Activated CD8-positive, alpha-beta memory T cell treated with anti-CD3 and anti-CD28 coated beads, Interleukin-2, amount 50 U/mL, for 24 hours (primary cell): ENCODE measurements at regions not wholly inside any gene's neighbourhood (a gene's known extent, or its start where the extent isn't known, plus 50 kb on each side); places are given as distances from the start of the nearest gene placed in this dataset.

Experiments used
- DNase-seq: peaks from one replicate; pipeline ENCODE4 v3.0.0-alpha.2; 2020; ENCODE audit errors: extremely low read depth

DNA sequence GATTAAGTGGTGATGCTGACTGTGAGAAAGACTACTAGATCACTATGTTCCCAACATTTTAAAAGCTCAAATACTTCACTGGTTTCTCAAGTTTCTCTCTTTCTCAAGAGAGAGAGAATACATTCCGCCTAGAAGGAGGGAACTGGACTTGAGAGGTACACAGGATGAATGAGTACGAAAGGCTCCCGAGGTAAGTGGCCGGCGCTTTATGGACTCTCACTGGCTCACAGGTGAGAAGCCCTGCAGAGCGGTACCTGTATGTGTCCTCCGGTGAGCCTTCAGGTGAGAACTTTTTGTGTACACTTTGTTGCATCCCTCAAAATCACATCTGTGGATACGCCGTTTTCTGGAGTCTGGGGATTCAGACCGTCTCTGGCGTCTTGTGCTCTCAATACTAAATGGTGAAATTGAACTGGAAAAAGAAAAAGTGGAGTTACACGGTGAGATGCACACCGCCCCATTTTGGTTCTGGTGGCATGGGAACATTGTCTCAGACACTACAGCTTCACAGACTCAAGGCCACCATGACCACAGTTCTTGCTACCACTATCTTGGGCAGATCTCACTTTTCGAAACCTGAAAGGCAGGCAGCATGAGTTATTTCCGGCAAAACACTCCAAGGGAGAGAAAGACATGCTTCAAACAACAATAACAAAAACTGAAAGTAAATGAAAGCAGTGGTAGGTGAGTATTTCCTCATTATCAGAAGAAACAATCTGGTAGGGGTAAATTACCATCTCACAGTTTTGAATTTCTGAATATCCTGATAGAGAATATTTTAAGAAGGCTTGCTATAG is 418.9 kb downstream of the KLF12 start:
- DNase-seq = peak; percentile 32

DNA sequence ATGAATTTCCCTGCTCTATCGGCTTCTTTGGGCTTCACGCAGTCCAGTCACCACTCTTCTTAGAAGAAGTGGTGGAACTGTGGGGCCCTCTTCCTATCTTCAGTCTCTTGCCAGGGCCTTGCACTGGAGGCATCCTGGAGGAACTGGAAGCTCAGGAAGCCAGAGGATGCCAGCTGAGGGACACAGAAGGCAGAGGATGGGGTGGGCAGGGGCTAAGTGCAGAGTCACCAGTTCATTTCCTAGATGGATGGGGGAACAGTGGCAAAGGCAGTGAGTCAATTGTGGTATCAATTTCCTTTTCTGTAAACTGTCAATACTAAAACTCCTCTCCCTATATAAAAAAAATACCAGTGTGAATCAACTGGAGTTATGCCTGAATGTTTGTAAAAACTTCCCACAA is 419.7 kb downstream of the KLF12 start:
- no peak for DNase-seq

GRCh38 chr13:73708393-73708985 is 425.7 kb downstream of the KLF12 start:
- no peak for DNase-seq

DNA sequence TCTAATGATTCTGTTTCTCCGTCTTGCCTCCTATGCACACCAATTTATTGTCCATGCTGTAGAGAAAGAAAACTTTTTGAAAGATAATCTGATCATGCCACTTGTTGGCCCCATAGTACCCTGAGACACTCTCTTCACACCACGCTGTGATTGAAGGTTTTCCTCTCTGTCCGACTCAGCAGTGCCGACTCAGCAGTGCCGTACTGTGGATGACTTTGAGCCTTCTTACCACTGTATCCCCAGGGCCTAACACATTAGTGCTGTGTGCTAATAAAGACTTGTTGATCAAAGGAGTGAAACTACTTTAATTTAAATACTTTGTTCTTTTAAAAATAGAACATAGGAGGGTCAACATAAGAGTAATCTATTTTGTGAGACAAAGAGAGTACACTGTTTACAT is 429.6 kb downstream of the KLF12 start:
- DNase-seq = no peak

DNA sequence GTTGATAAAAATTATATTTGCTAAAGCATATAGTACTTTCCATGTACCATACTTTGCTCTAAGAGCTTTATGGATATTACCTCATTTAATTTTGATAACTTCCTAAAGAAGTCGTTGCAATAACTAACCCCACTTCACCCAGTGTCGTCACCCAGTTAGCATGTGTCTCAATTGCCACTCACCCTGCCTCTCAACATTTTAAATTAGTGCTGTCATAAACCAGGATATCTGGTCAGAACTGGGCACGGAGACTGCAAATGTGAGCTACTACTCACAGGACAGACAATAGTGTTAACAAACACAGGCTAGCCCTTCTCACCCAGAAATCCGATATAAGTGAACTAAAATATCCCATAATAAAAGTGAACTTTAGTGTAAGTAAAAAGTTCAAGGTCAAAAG is 430.6 kb downstream of the KLF12 start:
- no peak for DNase-seq

- no peak for DNase-seq
These were observed 431.7 kb downstream of the KLF12 start for GRCh38 chr13:73702419-73703071.

DNA sequence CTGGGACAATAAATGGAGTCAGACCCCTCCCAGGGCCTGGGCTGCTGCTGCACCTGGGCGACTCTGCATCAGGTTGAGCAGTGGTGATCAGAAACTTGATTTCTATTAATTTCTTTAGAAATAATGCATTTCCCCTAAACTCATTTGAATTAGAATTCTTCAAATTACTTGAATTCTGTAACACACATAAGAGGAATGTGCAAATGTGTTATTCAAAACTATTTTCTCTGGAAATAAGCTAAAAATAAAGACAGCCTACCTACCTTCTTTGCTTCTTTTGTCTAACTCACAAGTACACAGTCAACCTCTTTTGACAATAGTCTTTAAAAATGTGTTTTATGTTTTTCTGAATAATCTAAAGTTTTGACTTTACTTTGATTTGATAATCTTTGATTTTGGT is 433.0 kb downstream of the KLF12 start:
- DNase-seq = no peak

DNA sequence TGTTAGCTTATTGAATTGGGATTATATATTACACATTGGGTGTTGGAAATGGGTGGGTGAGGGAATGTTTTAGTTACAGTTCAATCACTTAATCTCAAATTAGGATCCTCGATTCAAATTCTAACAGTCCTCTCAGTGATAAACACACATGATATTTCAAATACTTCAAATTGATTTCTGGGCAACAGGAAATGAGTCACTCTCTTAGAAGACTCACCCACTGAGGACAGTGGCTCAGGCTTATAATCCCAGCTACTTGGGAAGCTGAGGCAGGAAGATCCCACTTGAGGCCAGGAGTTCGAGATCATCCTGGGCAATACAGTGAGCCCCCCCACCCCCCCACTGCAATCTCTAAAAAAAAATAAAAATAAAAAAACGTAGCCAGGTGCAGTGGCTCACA is 435.3 kb downstream of the KLF12 start:
- no peak for DNase-seq

DNA sequence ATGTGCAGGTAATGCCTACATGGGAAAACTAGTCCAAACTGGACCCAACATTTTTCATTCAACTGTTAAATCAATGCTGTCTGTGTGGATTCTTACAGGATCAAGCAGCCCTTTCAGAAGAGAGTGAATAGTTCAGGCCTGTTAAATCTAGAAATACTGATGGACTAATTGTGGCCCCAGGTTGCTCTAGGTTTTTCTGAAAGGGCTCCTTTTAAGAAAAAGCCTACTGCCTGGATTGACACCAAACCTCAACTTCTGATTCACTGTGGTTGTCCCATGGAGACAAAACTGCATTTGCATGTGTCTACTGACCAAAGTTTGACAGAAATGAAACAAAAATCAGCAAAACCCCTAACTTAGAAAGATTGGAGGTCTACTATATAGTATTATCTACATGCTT is 437.0 kb downstream of the KLF12 start:
- no peak for DNase-seq

DNA sequence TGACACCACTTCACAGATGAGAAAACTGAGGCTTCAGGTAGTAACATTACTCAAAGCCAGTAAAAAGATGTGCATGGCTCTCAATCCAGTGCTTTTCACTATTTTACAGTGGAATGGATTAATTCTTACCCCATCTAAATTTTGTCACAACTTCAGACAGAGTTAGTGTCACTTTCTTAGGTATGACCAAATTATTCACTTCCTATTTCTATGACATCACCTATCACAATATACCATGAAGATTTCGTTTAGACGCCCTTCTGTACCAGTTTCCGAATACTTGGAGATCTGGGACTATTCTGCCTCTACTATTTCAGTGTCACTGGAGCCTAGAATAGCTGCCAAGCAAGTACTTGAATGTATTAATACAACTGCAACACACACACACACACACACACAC is 437.5 kb downstream of the KLF12 start:
- DNase-seq = no peak

- DNase-seq = no peak
These were observed 437.9 kb downstream of the KLF12 start for GRCh38 chr13:73696271-73696670.

DNA sequence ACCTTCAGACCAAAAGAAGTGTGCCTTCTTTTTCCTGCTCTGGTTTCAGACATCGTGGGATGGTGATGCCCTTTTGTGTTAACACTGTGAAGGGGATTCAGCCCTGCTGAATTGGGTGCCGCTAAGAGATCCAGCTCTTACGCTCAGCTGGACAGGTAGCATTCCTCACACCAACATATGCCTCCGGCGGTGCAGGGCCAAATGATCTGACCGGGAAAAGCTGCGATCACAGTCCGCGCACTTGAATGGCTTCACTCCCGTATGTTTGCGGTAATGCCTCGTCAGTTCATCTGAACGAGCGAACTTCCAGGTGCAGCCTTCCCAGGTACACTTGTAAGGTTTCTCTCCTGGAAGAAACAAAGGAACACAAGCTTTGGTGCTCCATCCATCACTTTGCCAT is 438.9 kb downstream of the KLF12 start:
- no peak for DNase-seq

GRCh38 chr13:73693215-73693614 is 441.0 kb downstream of the KLF12 start:
- no peak for DNase-seq

- no peak for DNase-seq
These were observed 442.3 kb downstream of the KLF12 start for GRCh38 chr13:73691891-73692290.

GRCh38 chr13:73687929-73688328 is 446.3 kb downstream of the KLF12 start:
- no peak for DNase-seq

DNA sequence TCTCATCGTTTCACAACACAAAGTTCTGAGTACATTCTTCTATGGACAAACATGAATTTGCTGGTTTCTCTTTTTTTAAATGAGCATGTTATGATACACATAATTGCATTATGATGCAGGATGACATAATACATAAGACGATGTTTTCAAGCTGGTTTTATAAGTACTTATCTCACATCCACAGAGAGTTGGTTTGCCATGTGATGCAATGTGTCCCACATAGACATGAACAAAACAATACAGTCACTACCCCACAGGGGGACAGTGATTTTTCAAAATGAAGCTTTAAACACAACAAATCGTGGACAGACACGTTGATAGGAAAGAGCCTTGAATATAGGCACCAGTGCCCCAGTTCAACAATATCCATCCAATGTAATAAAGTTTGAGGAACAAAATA is 447.1 kb downstream of the KLF12 start:
- no peak for DNase-seq

- DNase-seq = no peak
These were observed 449.5 kb downstream of the KLF12 start for GRCh38 chr13:73684750-73685149.

GRCh38 chr13:73684286-73684685 is 449.9 kb downstream of the KLF12 start:
- DNase-seq = no peak

GRCh38 chr13:73683746-73684145 is 450.5 kb downstream of the KLF12 start:
- no peak for DNase-seq

DNA sequence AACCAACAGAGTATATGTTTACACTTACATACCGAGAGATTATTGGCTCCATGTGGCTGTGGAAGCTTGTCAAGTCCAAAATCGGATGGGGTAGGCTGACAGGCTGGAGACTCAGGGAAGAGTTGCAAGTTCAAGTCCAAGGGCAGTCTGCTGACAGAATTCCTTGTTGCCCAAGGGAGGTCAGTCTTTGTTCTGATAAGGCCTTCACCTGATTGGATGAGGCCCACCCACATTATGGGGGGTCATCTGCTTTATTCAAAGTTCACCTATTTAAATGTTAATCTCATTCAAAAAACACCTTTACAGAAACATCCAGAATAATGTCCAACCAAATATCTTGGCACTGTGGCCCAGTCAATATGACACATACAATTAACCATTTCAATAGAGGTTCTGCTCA is 452.4 kb downstream of the KLF12 start:
- no peak for DNase-seq

- DNase-seq = no peak
These were observed 453.2 kb downstream of the KLF12 start for GRCh38 chr13:73681015-73681414.

GRCh38 chr13:73677048-73677601 is 457.1 kb downstream of the KLF12 start:
- no peak for DNase-seq

GRCh38 chr13:73676550-73677047 is 457.6 kb downstream of the KLF12 start:
- no peak for DNase-seq
